Nephron (organoid): ENCODE measurements at regions not wholly inside any gene's neighbourhood (a gene's known extent, or its start where the extent isn't known, plus 50 kb on each side); places are given as distances from the start of the nearest gene placed in this dataset.

Source experiments
- H3K27ac Mint-ChIP-seq, 3 experiments: 2 replicates each; pipeline ENCODE4 v1.8.0; 2020; ENCODE audit warnings: mixed read lengths in 3 of 3, mild to moderate bottlenecking in 2 of 3, moderate library complexity in 1 of 3
- H3K27me3 Mint-ChIP-seq: 2 replicates; pipeline ENCODE4 v1.8.0; 2021; ENCODE audit warnings: low read depth, mild to moderate bottlenecking, moderate library complexity, mixed read lengths
- H3K36me3 Mint-ChIP-seq: 2 replicates; pipeline ENCODE4 v1.8.0; 2020; ENCODE audit warnings: low read depth, mixed read lengths
- H3K4me1 Mint-ChIP-seq: 2 replicates; pipeline ENCODE4 v1.8.0; 2020; ENCODE audit warnings: mixed read lengths
- H3K4me3 Mint-ChIP-seq, 3 experiments: 2 replicates each; pipeline ENCODE4 v1.8.0; 2020; ENCODE audit warnings: mild to moderate bottlenecking in 3 of 3, mixed read lengths in 3 of 3, moderate library complexity in 2 of 3
- H3K9me3 Mint-ChIP-seq: 2 replicates; pipeline ENCODE4 v1.8.0; 2020; ENCODE audit warnings: mixed read lengths
- CTCF ChIP-seq, 3 experiments: fragments of 200-600 bp; sonication (generic); IDR thresholded peaks; one replicate each; pipeline ENCODE4 v1.5.0; 2021; ENCODE audit warnings: antibody characterized with exemption in 3 of 3; ENCODE audit not compliant: unreplicated experiment in 3 of 3

GRCh38 chr1:79969886-79970285, 963.4 kb upstream of the ADGRL4 start:
- peaks cover 13% of the 10 kb centered on the region for H3K9me3 Mint-ChIP-seq
- no peaks in the 10 kb centered on the region for H3K36me3 Mint-ChIP-seq
- no peak for TF ChIP-seq CTCF (IDR thresholded peaks at IDR 0.05; ENCODE audit: unreplicated experiment in 3 of 3)
- H3K4me3 Mint-ChIP-seq: no peak overlapping the region
- H3K4me1 Mint-ChIP-seq: peaks cover 9% of the 10 kb centered on the region
- H3K27me3 Mint-ChIP-seq: no peaks in the 10 kb centered on the region
- no peak overlapping the region for H3K27ac Mint-ChIP-seq

- no peak for TF ChIP-seq CTCF (IDR thresholded peaks at IDR 0.05; ENCODE audit: unreplicated experiment in 3 of 3)
- no peak overlapping the region for H3K27ac Mint-ChIP-seq
- H3K36me3 Mint-ChIP-seq: no peaks in the 10 kb centered on the region
- H3K9me3 Mint-ChIP-seq: peaks cover 25% of the 10 kb centered on the region
- peaks cover 9% of the 10 kb centered on the region for H3K4me1 Mint-ChIP-seq
- H3K27me3 Mint-ChIP-seq: no peaks in the 10 kb centered on the region
- H3K4me3 Mint-ChIP-seq: no peak overlapping the region
Observed at GRCh38 chr1:79966438-79966837, 959.9 kb upstream of the ADGRL4 start.

GRCh38 chr1:79959635-79960034, 953.1 kb upstream of the ADGRL4 start:
- Mint-ChIP-seq H3K4me3 (no peak overlapping the region), H3K9me3 (peaks cover 23% of the 10 kb centered on the region), H3K36me3 (no peaks in the 10 kb centered on the region), H3K27ac (no peak overlapping the region), H3K27me3 (no peaks in the 10 kb centered on the region), H3K4me1 (no peaks in the 10 kb centered on the region)
- no peak for TF ChIP-seq CTCF (IDR thresholded peaks at IDR 0.05; ENCODE audit: unreplicated experiment in 3 of 3)

GRCh38 chr1:79955966-79956365, 949.4 kb upstream of the ADGRL4 start:
- Mint-ChIP-seq H3K4me1 (no peaks in the 10 kb centered on the region), H3K4me3 (no peak overlapping the region), H3K27ac (no peak overlapping the region), H3K36me3 (no peaks in the 10 kb centered on the region), H3K9me3 (peaks cover 18% of the 10 kb centered on the region), H3K27me3 (no peaks in the 10 kb centered on the region)
- peak in 1 of 3 experiments; percentile 9 for TF ChIP-seq CTCF (IDR thresholded peaks at IDR 0.05; ENCODE audit: unreplicated experiment in 3 of 3)

- H3K9me3 Mint-ChIP-seq: peaks cover 5% of the 10 kb centered on the region
- H3K36me3 Mint-ChIP-seq: no peaks in the 10 kb centered on the region
- no peak overlapping the region for H3K27ac Mint-ChIP-seq
- H3K4me3 Mint-ChIP-seq: no peak overlapping the region
- no peaks in the 10 kb centered on the region for H3K4me1 Mint-ChIP-seq
- TF ChIP-seq CTCF (IDR thresholded peaks at IDR 0.05; ENCODE audit: unreplicated experiment in 3 of 3): no peak
- no peaks in the 10 kb centered on the region for H3K27me3 Mint-ChIP-seq
Observed at GRCh38 chr1:79950511-79950910, 944.0 kb upstream of the ADGRL4 start.

- Mint-ChIP-seq H3K27me3 (no peaks in the 10 kb centered on the region), H3K9me3 (peaks cover 4% of the 10 kb centered on the region), H3K36me3 (no peaks in the 10 kb centered on the region), H3K27ac (no peak overlapping the region), H3K4me1 (no peaks in the 10 kb centered on the region), H3K4me3 (no peak overlapping the region)
- TF ChIP-seq CTCF (IDR thresholded peaks at IDR 0.05; ENCODE audit: unreplicated experiment in 3 of 3): no peak
Observed at GRCh38 chr1:79945391-79945790, 938.9 kb upstream of the ADGRL4 start.
